Testis (tissue), 2 donors: ENCODE measurements at regions not wholly inside any gene's neighbourhood (a gene's known extent, or its start where the extent isn't known, plus 50 kb on each side); places are given as distances from the start of the nearest gene placed in this dataset.

ENCODE experiments used
- DNase-seq: peaks from one replicate; pipeline ENCODE4 v3.0.0-alpha.2; 2019
- H3K27ac ChIP-seq, 2 donors: fragments of 200-600 bp; sonication (generic); one replicate each; pipeline ENCODE4 v1.5.1; 2019
- H3K27me3 ChIP-seq: fragments of 200-600 bp; sonication (generic); one replicate; pipeline ENCODE4 v1.5.1; 2019
- H3K36me3 ChIP-seq: fragments of 200-600 bp; sonication (generic); one replicate; pipeline ENCODE4 v1.5.1; 2017; ENCODE audit warnings: low read depth; ENCODE audit errors: missing control alignments
- H3K4me1 ChIP-seq: fragments of 200-600 bp; sonication (generic); one replicate; pipeline ENCODE4 v1.5.1; 2019
- H3K4me3 ChIP-seq, 2 donors: fragments of 200-600 bp; sonication (generic); one replicate each; pipeline ENCODE4 v1.5.1; 2017 to 2019
- H3K9me3 ChIP-seq: fragments of 200-600 bp; sonication (generic); one replicate; pipeline ENCODE4 v1.5.1; 2017
- POLR2A ChIP-seq: fragments of 450-650 bp; IDR thresholded peaks from one replicate; pipeline ENCODE4 v1.6.1; 2017; ENCODE audit warnings: antibody characterized with exemption, mild to moderate bottlenecking, moderate library complexity
- WGBS, 2 donors: methylation state at CpG; one replicate each; pipeline ENCODE4 v1.1.5; 2018; 5-methylcytosine and 5-hydroxymethylcytosine counted together
- intact Hi-C: fragments of 100-400 bp; cut with DNase I; formaldehyde crosslinking; loops from one replicate; pipeline ENCODE4 v1.15.1; 2023; ENCODE audit warnings: low total_unique reads
- TF ChIP-seq, protein P1 (sequence below), 3 experiments: fragments of 450-650 bp in 2 of 3; fragments of 200-600 bp in 1 of 3; sonication (generic) in 1 of 3; IDR thresholded peaks; one replicate each; pipeline ENCODE4 v1.5.1; 2016 to 2019; ENCODE audit warnings: antibody characterized with exemption in 3 of 3, mild to moderate bottlenecking in 2 of 3, moderate library complexity in 1 of 3

DNA sequence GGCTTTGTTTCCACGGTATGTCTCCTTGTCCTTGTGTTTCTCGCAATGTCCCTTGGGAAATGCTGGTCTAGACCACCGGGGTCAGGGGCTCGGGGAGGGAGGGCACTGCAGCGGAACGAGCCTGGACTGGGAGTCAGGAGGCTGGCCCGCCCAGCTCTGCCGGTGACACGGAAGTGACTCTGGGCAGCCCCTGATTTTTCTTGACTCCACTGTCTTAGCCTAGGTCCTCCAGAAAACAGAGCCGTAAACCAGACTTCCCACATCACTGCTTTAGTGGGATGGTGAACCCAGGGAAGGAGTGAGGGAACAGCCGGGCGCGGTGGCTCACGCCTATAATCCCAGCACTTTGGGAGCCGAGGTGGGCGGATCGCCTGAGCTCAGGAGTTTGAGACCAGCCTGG is 144.2 kb downstream of the ASB1 start:
- Histone ChIP-seq H3K4me3 (no peak overlapping the region), H3K4me1 (no peaks in the 10 kb centered on the region), H3K9me3 (no peaks in the 10 kb centered on the region), H3K27me3 (no peaks in the 10 kb centered on the region), H3K27ac (no peak overlapping the region), H3K36me3 (no peaks in the 10 kb centered on the region)
- TF ChIP-seq, protein P1, sequence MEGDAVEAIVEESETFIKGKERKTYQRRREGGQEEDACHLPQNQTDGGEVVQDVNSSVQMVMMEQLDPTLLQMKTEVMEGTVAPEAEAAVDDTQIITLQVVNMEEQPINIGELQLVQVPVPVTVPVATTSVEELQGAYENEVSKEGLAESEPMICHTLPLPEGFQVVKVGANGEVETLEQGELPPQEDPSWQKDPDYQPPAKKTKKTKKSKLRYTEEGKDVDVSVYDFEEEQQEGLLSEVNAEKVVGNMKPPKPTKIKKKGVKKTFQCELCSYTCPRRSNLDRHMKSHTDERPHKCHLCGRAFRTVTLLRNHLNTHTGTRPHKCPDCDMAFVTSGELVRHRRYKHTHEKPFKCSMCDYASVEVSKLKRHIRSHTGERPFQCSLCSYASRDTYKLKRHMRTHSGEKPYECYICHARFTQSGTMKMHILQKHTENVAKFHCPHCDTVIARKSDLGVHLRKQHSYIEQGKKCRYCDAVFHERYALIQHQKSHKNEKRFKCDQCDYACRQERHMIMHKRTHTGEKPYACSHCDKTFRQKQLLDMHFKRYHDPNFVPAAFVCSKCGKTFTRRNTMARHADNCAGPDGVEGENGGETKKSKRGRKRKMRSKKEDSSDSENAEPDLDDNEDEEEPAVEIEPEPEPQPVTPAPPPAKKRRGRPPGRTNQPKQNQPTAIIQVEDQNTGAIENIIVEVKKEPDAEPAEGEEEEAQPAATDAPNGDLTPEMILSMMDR (IDR thresholded peaks at IDR 0.05) = no peak
- DNase-seq = no peak
- 93 to 94% methylated on average over 17 of the region's 17 CpGs for WGBS, 2 donors
- intact Hi-C loops = no loop called here

DNA sequence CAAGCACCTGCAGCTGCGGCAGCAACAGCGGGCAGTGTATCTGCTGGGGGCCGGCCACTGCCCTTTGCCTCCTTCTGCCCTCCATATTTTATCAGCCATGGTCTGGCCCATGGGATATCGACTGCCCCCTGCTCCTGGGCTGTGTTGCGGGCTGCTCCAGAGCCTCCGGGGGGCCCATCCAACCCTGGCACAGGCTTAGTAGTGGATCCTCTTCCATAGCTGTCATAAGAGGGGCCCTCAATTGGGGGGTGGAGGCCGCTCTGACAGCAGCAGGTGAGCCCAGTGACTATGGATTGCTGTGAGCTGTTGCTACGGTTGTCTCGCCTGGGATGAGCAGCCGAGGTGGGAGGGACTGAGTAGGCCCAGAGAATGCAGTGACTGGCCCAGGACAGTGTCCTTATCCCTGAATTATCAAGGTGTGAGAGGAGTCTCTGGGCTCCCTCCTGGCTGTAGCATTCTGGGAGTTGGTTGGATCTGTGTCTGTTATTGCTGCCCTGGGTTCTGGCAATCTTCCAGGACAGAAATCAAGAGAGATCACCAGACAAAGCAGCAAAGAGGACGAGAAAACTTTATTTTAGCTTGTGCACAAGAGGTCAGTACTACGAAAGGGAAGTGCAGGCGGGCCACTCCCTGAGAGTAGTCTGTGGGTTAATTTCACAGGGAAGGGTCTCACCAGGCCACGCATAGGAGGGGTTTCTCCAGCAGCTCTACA is 145.1 kb downstream of the ASB1 start:
- no peak overlapping the region for H3K27ac ChIP-seq
- H3K9me3 ChIP-seq = no peaks in the 10 kb centered on the region
- H3K36me3 ChIP-seq = no peaks in the 10 kb centered on the region
- no peak overlapping the region for H3K4me3 ChIP-seq
- no peaks in the 10 kb centered on the region for H3K27me3 ChIP-seq
- DNase-seq = no peak
- intact Hi-C loops = no loop called here
- no peaks in the 10 kb centered on the region for H3K4me1 ChIP-seq
- TF ChIP-seq, protein P1 (IDR thresholded peaks at IDR 0.05) = no peak
- no peak for TF ChIP-seq POLR2A
- WGBS, 2 donors = 87 to 89% methylated on average over 11 to 14 of the region's 14 CpGs

DNA sequence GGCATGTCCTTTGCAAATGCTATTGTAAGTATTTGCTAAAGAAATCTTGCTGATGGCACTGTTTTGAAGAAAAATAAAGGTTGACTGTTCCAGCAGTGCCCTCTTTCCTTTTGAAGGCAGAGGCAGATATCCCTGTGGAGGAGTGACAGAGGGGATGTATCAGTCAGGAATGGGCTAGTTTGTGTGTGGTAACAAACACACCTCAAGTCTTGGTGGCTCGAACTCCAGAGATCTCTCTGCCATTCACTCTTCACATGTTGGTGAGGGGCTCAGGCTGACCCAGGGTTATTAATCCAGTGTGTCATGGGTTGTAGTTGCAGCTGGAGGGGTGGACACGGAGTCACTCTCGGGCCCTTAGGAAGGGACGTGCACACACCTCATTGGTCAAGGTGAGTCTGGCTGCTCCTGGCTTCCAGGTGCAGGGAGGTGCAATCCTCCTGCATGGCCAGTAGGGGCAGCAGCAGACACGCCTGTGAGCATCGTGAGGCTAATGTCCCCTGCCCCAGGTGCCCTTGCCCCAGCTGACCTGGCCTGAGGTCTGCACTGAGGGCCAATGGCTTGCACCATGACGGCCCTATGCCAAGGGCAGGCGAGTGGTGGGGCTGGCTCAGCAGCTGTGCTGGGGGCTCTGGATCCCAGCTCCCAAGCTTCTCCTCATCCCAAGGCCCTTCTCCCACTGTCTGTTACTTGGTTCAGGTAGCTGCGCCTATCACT is 146.5 kb downstream of the ASB1 start:
- TF ChIP-seq, protein P1 (IDR thresholded peaks at IDR 0.05) = peak in 2 of 3 experiments; percentile 15 to 27
- no peak for TF ChIP-seq POLR2A
- no peaks in the 10 kb centered on the region for H3K27me3 ChIP-seq
- no peak overlapping the region for H3K4me3 ChIP-seq
- H3K9me3 ChIP-seq = no peaks in the 10 kb centered on the region
- intact Hi-C loops = no loop called here
- H3K27ac ChIP-seq = no peak overlapping the region
- no peaks in the 10 kb centered on the region for H3K4me1 ChIP-seq
- WGBS, 2 donors = 85 to 96% methylated on average over 3 to 9 of the region's 9 CpGs
- DNase-seq = no peak
- H3K36me3 ChIP-seq = no peaks in the 10 kb centered on the region

DNA sequence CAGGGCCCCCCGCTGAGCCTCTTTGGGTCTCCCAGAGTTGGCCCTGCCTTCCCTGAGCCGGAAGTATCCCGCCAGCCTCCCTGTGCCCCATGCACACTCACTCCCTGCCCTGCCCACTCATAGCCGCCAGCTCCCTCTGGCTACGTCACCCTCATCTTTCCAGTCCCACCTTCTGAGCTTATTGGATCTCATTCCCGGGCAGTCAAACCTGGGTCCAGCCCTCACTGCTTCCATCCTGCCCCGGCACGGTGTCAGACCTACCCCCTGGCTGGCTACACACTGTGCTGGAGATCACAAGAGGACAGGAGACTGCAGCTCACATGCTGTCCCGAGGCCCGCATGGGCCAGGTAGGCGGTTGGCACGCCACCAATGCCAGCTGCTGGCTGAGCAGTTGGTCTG is 147.2 kb downstream of the ASB1 start:
- intact Hi-C loops = no loop called here
- 87 to 94% methylated on average over 11 of the region's 12 CpGs for WGBS, 2 donors

More for the DNA sequence above, 147.2 kb downstream of the ASB1 start:
- H3K36me3 ChIP-seq = no peaks in the 10 kb centered on the region
- H3K4me3 ChIP-seq = no peak overlapping the region
- H3K9me3 ChIP-seq = no peaks in the 10 kb centered on the region
- DNase-seq = no peak
- no peaks in the 10 kb centered on the region for H3K4me1 ChIP-seq
- no peak overlapping the region for H3K27ac ChIP-seq
- no peaks in the 10 kb centered on the region for H3K27me3 ChIP-seq
- TF ChIP-seq POLR2A = no peak
- TF ChIP-seq, protein P1 (IDR thresholded peaks at IDR 0.05) = no peak
